ENCODE measurements at regions not wholly inside any gene's neighbourhood (a gene's known extent, or its start where the extent isn't known, plus 50 kb on each side); places are given as distances from the start of the nearest gene placed in this dataset.

DNA sequence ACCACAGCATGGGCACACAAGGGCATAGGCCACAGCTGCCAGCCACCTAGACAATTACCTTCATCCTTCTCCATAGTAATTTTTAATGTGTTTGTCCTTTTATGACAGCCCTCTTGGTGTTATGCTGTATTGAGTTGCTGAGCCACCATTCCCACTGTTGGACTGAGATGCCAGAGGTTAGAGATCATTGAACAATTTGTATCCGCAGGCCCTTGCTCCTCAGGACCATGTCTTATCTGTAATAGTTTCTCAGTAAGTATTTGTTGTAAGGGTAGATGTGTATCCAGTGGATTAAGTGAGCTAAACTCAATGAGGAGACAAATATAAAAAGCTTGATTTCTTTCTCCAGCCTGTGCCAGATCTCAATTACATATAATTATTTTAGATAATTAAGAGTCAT lies 832.8 kb upstream of the ID2 start:
- no peak for TF ChIP-seq CTCF (IDR thresholded peaks at IDR 0.05)

DNA sequence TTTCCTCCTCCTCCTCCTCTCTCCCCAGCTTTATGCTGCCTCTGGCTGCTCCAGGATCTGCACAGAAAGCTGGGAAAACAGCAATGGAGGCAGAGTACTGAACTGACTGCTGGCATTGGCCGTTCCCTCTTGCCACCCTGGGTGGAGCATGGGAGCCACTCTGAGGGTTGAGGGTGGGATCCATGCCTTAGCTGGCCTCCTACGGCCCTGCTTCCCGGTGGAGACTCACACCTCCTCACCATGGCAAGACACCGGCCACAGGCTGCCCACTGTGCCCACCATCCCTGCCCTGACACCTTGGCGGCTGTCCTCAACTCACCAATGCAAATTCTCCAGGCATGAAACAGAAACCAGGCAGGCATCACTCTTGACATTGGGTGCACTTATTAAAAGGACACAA lies 832.3 kb upstream of the ID2 start:
- DNase-seq, result no peak
- H3K27me3 ChIP-seq, result no peaks in the 10 kb centered on the region
- H3K27ac ChIP-seq, result no peak overlapping the region
- WGBS, 2 donors, result 75 to 77% methylated on average over 5 of the region's 5 CpGs
- intact Hi-C loops (cut with DNase I), result loop anchor here (10.0 kb wide), 1 partner anchor 425 kb away; no protein-coding TSS in a partner anchor
- H3K9me3 ChIP-seq, result no peaks in the 10 kb centered on the region
- H3K4me3 ChIP-seq, result no peak overlapping the region
- no peaks in the 10 kb centered on the region for H3K36me3 ChIP-seq
- no peak for TF ChIP-seq EP300 (IDR thresholded peaks at IDR 0.05)
- no peak for TF ChIP-seq POLR2AphosphoS5 (IDR thresholded peaks at IDR 0.05)
- TF ChIP-seq POLR2A (IDR thresholded peaks at IDR 0.05), result no peak
- no peak for TF ChIP-seq CTCF (IDR thresholded peaks at IDR 0.05)
- H3K4me1 ChIP-seq, result peaks cover 0 to 29% (median 27%) of the 10 kb centered on the region in 4 donors

More for the DNA sequence above, 832.8 kb upstream of the ID2 start:
- Histone ChIP-seq H3K4me3 (no peak overlapping the region), H3K9me3 (no peaks in the 10 kb centered on the region), H3K27me3 (no peaks in the 10 kb centered on the region), H3K27ac (peak overlapping the region in 1 of 4 donors; percentile 65), H3K36me3 (no peaks in the 10 kb centered on the region), H3K4me1 (peaks cover 0 to 34% (median 31%) of the 10 kb centered on the region in 4 donors)
- no peak for DNase-seq
- intact Hi-C loops (cut with DNase I), result loop anchor here (10.0 kb wide), 1 partner anchor 424 kb away; no protein-coding TSS in a partner anchor
- 94 to 99% methylated on average over 1 of the region's 1 CpG for WGBS, 2 donors

- no peak overlapping the region for H3K27ac ChIP-seq
- no peaks in the 10 kb centered on the region for H3K36me3 ChIP-seq
- intact Hi-C loops (cut with DNase I), result no loop called here
- no peak overlapping the region for H3K4me3 ChIP-seq
- WGBS, 2 donors, result 49 to 61% methylated on average over 2 of the region's 2 CpGs
- TF ChIP-seq POLR2A (IDR thresholded peaks at IDR 0.05) (no peak), POLR2AphosphoS5 (IDR thresholded peaks at IDR 0.05) (no peak), CTCF (IDR thresholded peaks at IDR 0.05) (no peak), EP300 (IDR thresholded peaks at IDR 0.05) (no peak)
- no peaks in the 10 kb centered on the region for H3K27me3 ChIP-seq
- DNase-seq, result no peak
- H3K9me3 ChIP-seq, result no peaks in the 10 kb centered on the region
- peaks cover 0 to 12% (median 10%) of the 10 kb centered on the region in 4 donors for H3K4me1 ChIP-seq
These were observed 829.3 kb upstream of the ID2 start for GRCh38 chr2:7852546-7852945.

DNA sequence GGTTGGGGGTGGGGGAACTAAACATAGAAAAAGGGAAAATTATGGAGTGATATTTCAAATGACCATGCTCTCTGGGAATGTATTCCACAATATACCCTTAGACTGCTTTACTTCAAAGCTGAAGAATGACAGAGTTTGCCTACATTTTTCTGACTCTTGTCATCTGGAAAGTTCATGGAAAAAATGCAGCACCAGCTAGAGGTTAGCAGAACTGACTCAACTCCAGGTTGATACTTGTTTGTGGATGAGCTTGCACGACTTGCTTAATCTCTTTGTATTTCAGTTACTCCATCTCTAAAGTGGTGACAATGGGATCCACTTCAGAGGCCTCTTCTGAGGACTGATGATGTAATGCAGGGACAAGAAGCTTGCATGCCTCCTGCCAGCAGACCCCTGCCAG lies 824.0 kb upstream of the ID2 start:
- Histone ChIP-seq H3K27ac (no peak overlapping the region), H3K36me3 (no peaks in the 10 kb centered on the region), H3K27me3 (no peaks in the 10 kb centered on the region), H3K4me3 (no peak overlapping the region), H3K4me1 (peaks cover 0 to 6% (median 0%) of the 10 kb centered on the region in 4 donors), H3K9me3 (no peaks in the 10 kb centered on the region)
- intact Hi-C loops (cut with DNase I), result no loop called here
- TF ChIP-seq POLR2A (IDR thresholded peaks at IDR 0.05) (no peak), CTCF (IDR thresholded peaks at IDR 0.05) (no peak), POLR2AphosphoS5 (IDR thresholded peaks at IDR 0.05) (no peak), EP300 (IDR thresholded peaks at IDR 0.05) (no peak)
- WGBS, 2 donors, result 76 to 78% methylated on average over 1 of the region's 1 CpG
- DNase-seq, result no peak

- Histone ChIP-seq H3K4me1 (peaks cover 0 to 6% (median 0%) of the 10 kb centered on the region in 4 donors), H3K27me3 (no peaks in the 10 kb centered on the region), H3K4me3 (no peak overlapping the region), H3K27ac (no peak overlapping the region), H3K36me3 (no peaks in the 10 kb centered on the region), H3K9me3 (no peaks in the 10 kb centered on the region)
- DNase-seq, result no peak
- no peak for TF ChIP-seq POLR2AphosphoS5 (IDR thresholded peaks at IDR 0.05)
- no peak for TF ChIP-seq EP300 (IDR thresholded peaks at IDR 0.05)
- TF ChIP-seq CTCF (IDR thresholded peaks at IDR 0.05), result no peak
- TF ChIP-seq POLR2A (IDR thresholded peaks at IDR 0.05), result no peak
- intact Hi-C loops (cut with DNase I), result no loop called here
- 64 to 69% methylated on average over 2 of the region's 2 CpGs for WGBS, 2 donors
These were observed 823.2 kb upstream of the ID2 start for GRCh38 chr2:7858624-7859023.
